HT-29 (cell line): ENCODE measurements at regions not wholly inside any gene's neighbourhood (a gene's known extent, or its start where the extent isn't known, plus 50 kb on each side); places are given as distances from the start of the nearest gene placed in this dataset.

Source experiments
- DNase-seq: peaks from one replicate; pipeline ENCODE4 v3.0.0-alpha.2; 2015; ENCODE audit warnings: low spot score

- DNase-seq, result no peak
These were observed 1687.0 kb downstream of the GRIK2 start for GRCh38 chr6:103080497-103080896.

- DNase-seq, result no peak
These were observed 1686.4 kb downstream of the GRIK2 start for GRCh38 chr6:103079867-103080266.

- DNase-seq, result no peak
These were observed 1668.6 kb downstream of the GRIK2 start for GRCh38 chr6:103062136-103062535.

GRCh38 chr6:103047567-103047966, 1654.1 kb downstream of the GRIK2 start:
- no peak for DNase-seq

GRCh38 chr6:103042336-103042735, 1648.8 kb downstream of the GRIK2 start:
- DNase-seq, result no peak

- DNase-seq, result no peak
These were observed 1643.3 kb downstream of the GRIK2 start for GRCh38 chr6:103036846-103037245.

- no peak for DNase-seq
These were observed 1633.9 kb downstream of the GRIK2 start for GRCh38 chr6:103027271-103027931.

- no peak for DNase-seq
These were observed 1624.9 kb downstream of the GRIK2 start for GRCh38 chr6:103018426-103018825.

- no peak for DNase-seq
These were observed 1624.4 kb downstream of the GRIK2 start for GRCh38 chr6:103017878-103018277.

GRCh38 chr6:103011605-103012004, 1618.1 kb downstream of the GRIK2 start:
- no peak for DNase-seq

GRCh38 chr6:103002282-103002681, 1608.8 kb downstream of the GRIK2 start:
- DNase-seq, result no peak

- no peak for DNase-seq
These were observed 1608.2 kb downstream of the GRIK2 start for GRCh38 chr6:103001724-103002123.

- DNase-seq, result no peak
These were observed 1607.2 kb downstream of the GRIK2 start for GRCh38 chr6:103000688-103001087.

GRCh38 chr6:102995491-102995890, 1602.0 kb downstream of the GRIK2 start:
- no peak for DNase-seq

- DNase-seq, result no peak
These were observed 1601.4 kb downstream of the GRIK2 start for GRCh38 chr6:102994866-102995265.

- DNase-seq, result no peak
These were observed 1592.6 kb downstream of the GRIK2 start for GRCh38 chr6:102986086-102986485.

- DNase-seq, result no peak
These were observed 1590.8 kb downstream of the GRIK2 start for GRCh38 chr6:102984357-102984756.

GRCh38 chr6:102981490-102982015, 1588.0 kb downstream of the GRIK2 start:
- DNase-seq, result no peak

- no peak for DNase-seq
These were observed 1587.4 kb downstream of the GRIK2 start for GRCh38 chr6:102980951-102981350.

GRCh38 chr6:102961902-102962301, 1568.4 kb downstream of the GRIK2 start:
- no peak for DNase-seq

GRCh38 chr6:102950967-102951366, 1557.5 kb downstream of the GRIK2 start:
- no peak for DNase-seq

- no peak for DNase-seq
These were observed 1551.0 kb downstream of the GRIK2 start for GRCh38 chr6:102944475-102944874.

- DNase-seq, result no peak
These were observed 1548.7 kb downstream of the GRIK2 start for GRCh38 chr6:102942206-102942605.

GRCh38 chr6:102936959-102937358, 1543.5 kb downstream of the GRIK2 start:
- no peak for DNase-seq
